Calu3 (cell line): ENCODE measurements at regions not wholly inside any gene's neighbourhood (a gene's known extent, or its start where the extent isn't known, plus 50 kb on each side); places are given as distances from the start of the nearest gene placed in this dataset.

Source experiments
- BruUV-seq: library from RNA; stranded (reverse); fragments of 400-500 nt; replicated peaks from 2 replicates; lab custom pipeline; 2021; lab: Mats Ljungman, UMichigan
- CTCF ChIA-PET: fragments of 300-600 bp; sonication (Branson Sonifier 250); formaldehyde crosslinking; loops from one replicate; lab custom pipeline; 2022; ENCODE audit warnings: antibody characterized with exemption; lab: Charles Lee
- DNase-seq: peaks from one replicate; pipeline ENCODE4 v3.0.0; 2022
- H3K27ac Mint-ChIP-seq: one replicate; pipeline ENCODE4 v1.8.0; 2022; ENCODE audit warnings: mixed read lengths; ENCODE audit not compliant: unreplicated experiment
- H3K27me3 Mint-ChIP-seq: one replicate; pipeline ENCODE4 v1.8.0; 2022; ENCODE audit warnings: mixed read lengths; ENCODE audit not compliant: unreplicated experiment
- H3K36me3 Mint-ChIP-seq: one replicate; pipeline ENCODE4 v1.8.0; 2022; ENCODE audit warnings: mild to moderate bottlenecking, moderate library complexity, mixed read lengths; ENCODE audit not compliant: insufficient read depth, unreplicated experiment
- H3K4me1 Mint-ChIP-seq: one replicate; pipeline ENCODE4 v1.8.0; 2022; ENCODE audit warnings: mild to moderate bottlenecking, low read depth, mixed read lengths; ENCODE audit not compliant: unreplicated experiment
- H3K4me3 Mint-ChIP-seq: one replicate; pipeline ENCODE4 v1.8.0; 2022; ENCODE audit warnings: mild to moderate bottlenecking, low read depth, moderate library complexity, mixed read lengths; ENCODE audit not compliant: unreplicated experiment
- H3K9me3 Mint-ChIP-seq: one replicate; pipeline ENCODE4 v1.8.0; 2022; ENCODE audit warnings: low read depth, mixed read lengths; ENCODE audit not compliant: unreplicated experiment
- intact Hi-C: fragments of 100-400 bp; cut with micrococcal nuclease; formaldehyde crosslinking; loops from one replicate; pipeline ENCODE4 v1.10.0; 2022; ENCODE audit not compliant: unreplicated experiment
- TF ChIP-seq, protein P1 (sequence below): fragments of 200-600 bp; IDR thresholded peaks from one replicate; pipeline ENCODE4 v1.8.0; 2022; ENCODE audit warnings: antibody characterized with exemption; ENCODE audit not compliant: unreplicated experiment

DNA sequence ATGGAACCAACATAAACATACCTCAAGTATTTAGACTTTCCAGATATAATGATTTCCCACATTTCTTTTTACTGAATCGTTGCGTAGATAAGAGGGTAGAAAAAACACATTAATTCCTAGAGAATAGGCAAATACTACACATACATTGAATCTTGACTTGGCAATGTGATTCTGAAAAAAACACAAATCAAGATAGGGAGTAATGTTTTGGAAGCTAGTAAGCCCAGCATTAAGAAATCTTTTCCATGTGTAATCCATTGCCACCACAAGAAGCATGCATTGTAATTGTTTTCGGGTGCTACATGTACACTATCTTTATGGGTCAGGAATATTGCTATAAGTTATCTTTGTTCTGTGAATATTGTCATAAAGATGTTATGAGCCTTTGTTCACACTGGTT, 269.8 kb upstream of the PDGFD start:
- H3K4me3 Mint-ChIP-seq: no peak overlapping the region
- H3K4me1 Mint-ChIP-seq: peaks cover 1% of the 10 kb centered on the region
- CTCF ChIA-PET: interaction anchor here (1.3 kb wide), 1 partner anchor 9 kb away, joined by 3 read pairs; no protein-coding TSS in a partner anchor
- no peaks in the 10 kb centered on the region for H3K27me3 Mint-ChIP-seq
- no peak for DNase-seq
- no peak overlapping the region for H3K27ac Mint-ChIP-seq
- H3K9me3 Mint-ChIP-seq: peaks cover under 1% of the 10 kb centered on the region
- no peaks in the 10 kb centered on the region for H3K36me3 Mint-ChIP-seq
- no TSS peak for BruUV-seq
- TF ChIP-seq, protein P1, sequence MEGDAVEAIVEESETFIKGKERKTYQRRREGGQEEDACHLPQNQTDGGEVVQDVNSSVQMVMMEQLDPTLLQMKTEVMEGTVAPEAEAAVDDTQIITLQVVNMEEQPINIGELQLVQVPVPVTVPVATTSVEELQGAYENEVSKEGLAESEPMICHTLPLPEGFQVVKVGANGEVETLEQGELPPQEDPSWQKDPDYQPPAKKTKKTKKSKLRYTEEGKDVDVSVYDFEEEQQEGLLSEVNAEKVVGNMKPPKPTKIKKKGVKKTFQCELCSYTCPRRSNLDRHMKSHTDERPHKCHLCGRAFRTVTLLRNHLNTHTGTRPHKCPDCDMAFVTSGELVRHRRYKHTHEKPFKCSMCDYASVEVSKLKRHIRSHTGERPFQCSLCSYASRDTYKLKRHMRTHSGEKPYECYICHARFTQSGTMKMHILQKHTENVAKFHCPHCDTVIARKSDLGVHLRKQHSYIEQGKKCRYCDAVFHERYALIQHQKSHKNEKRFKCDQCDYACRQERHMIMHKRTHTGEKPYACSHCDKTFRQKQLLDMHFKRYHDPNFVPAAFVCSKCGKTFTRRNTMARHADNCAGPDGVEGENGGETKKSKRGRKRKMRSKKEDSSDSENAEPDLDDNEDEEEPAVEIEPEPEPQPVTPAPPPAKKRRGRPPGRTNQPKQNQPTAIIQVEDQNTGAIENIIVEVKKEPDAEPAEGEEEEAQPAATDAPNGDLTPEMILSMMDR: no peak
- intact Hi-C loops: no loop called here

DNA sequence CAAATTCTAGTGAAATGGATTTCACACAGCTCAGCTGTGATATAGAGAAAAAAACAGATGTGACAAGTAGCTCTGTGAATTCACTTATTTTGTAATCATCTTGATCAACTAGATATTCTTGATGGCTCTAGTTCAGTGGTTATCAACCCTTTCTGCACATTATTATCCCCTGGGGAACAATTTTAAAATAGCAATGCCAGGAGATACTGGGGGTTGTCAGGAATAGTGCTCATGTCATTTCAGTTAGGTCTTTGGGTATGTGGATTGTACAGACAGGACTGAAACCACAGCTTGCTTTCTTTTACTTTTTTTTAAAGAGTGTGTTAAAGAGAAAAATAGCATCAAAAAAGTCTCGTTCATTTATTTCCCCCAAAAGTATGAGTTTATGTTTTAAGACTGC, 269.0 kb upstream of the PDGFD start:
- intact Hi-C loops: no loop called here
- Mint-ChIP-seq H3K9me3 (no peaks in the 10 kb centered on the region), H3K27me3 (no peaks in the 10 kb centered on the region), H3K36me3 (no peaks in the 10 kb centered on the region), H3K27ac (no peak overlapping the region), H3K4me3 (no peak overlapping the region), H3K4me1 (no peaks in the 10 kb centered on the region)
- CTCF ChIA-PET: interaction anchor here (1.3 kb wide), 1 partner anchor 9 kb away, joined by 3 read pairs; no protein-coding TSS in a partner anchor
- no peak for DNase-seq
- BruUV-seq: no TSS peak
- TF ChIP-seq, protein P1: no peak

DNA sequence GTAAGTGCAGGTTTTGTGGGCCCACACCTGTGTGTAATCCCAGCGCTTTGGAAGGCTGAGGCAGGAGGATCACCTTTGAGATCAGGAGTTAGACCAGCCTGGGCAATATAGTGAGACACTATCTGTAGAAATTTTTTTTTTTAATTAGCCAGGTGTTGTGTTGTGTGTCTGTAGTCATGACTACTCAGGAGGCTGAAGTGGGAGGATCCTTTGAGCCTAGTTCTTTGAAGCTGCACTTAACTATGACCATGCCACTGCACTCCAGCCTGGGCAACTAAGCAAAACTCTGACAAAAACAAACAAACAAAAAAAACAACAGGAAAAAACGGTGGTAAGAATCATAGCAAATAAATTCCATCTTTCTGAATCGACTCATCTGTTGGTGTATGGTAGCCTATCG, 268.6 kb upstream of the PDGFD start:
- Mint-ChIP-seq H3K36me3 (no peaks in the 10 kb centered on the region), H3K27me3 (no peaks in the 10 kb centered on the region), H3K9me3 (no peaks in the 10 kb centered on the region), H3K27ac (no peak overlapping the region), H3K4me3 (no peak overlapping the region), H3K4me1 (no peaks in the 10 kb centered on the region)
- CTCF ChIA-PET: interaction anchor here (1.3 kb wide), 1 partner anchor 8 kb away, joined by 3 read pairs; no protein-coding TSS in a partner anchor
- BruUV-seq: no TSS peak
- DNase-seq: no peak
- TF ChIP-seq, protein P1: no peak
- intact Hi-C loops: no loop called here

DNA sequence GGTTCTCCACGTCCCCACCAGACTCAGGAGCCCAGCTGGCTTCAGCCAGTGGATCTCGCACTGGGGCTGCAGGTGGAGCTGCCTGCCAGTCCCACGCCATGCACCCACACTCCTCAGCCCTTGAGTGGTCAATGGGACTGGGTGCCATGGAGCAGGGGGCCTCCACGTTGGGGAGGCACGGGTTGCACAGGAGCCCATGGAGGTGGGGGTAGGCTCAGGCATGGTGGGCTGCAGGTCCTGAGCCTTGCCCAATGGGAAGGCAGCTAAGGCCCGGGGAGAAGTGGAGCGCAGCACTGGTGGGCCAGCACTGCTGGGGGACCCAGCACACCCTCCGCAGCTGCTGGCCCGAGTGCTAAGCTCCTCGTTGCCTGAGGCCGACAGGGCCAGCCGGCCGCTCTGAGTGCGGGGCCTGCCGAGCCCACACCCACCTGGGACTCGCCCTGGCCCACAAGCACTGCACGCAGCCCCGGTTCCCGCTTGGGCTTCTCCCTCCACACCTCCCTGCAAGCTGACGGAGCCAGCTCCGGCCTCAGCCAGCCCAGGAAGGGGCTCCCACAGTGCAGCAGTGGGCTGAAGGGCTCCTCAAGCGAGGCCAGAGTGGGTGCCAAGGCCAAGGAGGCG, 258.5 kb upstream of the PDGFD start:
- Mint-ChIP-seq H3K4me1 (no peaks in the 10 kb centered on the region), H3K9me3 (no peaks in the 10 kb centered on the region), H3K4me3 (no peak overlapping the region), H3K36me3 (no peaks in the 10 kb centered on the region), H3K27ac (no peak overlapping the region), H3K27me3 (no peaks in the 10 kb centered on the region)
- no peak for DNase-seq
- intact Hi-C loops: no loop called here
- BruUV-seq: no TSS peak
- TF ChIP-seq, protein P1: no peak
- CTCF ChIA-PET: no interaction called here
